ENCODE measurements at regions not wholly inside any gene's neighbourhood (a gene's known extent, or its start where the extent isn't known, plus 50 kb on each side); places are given as distances from the start of the nearest gene placed in this dataset.

DNA sequence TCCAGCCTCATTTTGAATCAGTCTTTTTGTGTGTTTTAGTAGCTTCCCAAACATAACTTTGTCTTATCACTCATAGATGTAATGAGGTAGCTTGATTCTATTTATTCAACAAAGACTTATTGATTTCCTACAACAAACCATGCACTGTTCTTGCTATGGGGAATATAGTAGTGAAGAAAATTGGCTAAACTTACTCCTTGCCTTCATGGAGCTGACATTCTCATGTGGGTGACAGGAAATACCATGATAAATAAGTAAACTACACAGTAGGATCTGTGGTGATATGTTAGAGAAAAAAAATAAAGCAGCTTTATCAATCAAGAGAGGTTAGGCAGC is 255.7 kb upstream of the TNC start:
- Mint-ChIP-seq H3K36me3 (no peaks in the 10 kb centered on the region), H3K4me3 (no peak overlapping the region), H3K9me3 (peaks cover 12% of the 10 kb centered on the region), H3K4me1 (peaks cover 8% of the 10 kb centered on the region), H3K27ac (no peak overlapping the region), H3K27me3 (ENCODE audit: low read depth) (no peaks in the 10 kb centered on the region)
- TF ChIP-seq, protein P1, sequence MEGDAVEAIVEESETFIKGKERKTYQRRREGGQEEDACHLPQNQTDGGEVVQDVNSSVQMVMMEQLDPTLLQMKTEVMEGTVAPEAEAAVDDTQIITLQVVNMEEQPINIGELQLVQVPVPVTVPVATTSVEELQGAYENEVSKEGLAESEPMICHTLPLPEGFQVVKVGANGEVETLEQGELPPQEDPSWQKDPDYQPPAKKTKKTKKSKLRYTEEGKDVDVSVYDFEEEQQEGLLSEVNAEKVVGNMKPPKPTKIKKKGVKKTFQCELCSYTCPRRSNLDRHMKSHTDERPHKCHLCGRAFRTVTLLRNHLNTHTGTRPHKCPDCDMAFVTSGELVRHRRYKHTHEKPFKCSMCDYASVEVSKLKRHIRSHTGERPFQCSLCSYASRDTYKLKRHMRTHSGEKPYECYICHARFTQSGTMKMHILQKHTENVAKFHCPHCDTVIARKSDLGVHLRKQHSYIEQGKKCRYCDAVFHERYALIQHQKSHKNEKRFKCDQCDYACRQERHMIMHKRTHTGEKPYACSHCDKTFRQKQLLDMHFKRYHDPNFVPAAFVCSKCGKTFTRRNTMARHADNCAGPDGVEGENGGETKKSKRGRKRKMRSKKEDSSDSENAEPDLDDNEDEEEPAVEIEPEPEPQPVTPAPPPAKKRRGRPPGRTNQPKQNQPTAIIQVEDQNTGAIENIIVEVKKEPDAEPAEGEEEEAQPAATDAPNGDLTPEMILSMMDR (IDR thresholded peaks at IDR 0.05; ENCODE audit: unreplicated experiment), result no peak
- no peak for DNase-seq (ENCODE audit: low spot score in 2 of 2, unreplicated experiment in 2 of 2)

DNA sequence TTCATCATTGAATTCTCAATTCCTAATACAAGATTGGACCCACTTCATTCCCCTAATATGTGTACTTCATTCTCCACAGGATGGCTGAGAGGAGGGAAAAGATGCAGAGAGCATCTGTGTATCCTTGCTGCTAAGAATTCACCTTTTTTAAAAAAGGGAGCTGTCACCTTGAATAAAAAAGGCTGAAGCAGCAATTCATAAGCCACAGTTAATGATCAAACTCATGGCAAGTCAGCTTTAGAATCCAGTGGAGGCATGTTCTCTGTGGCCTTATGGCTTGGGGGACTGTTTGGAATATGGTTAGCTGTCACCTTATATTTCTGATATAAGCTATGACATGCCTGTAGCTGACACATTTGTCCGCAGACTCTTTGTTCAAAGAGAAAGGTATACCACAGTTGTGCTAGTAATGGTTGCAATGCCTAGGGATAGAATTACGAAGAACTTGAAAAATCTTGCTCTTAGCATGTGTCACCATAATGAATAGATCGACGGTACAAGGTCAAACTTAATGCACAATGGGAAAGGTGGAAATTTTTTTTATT is 256.8 kb upstream of the TNC start:
- no peak for DNase-seq (ENCODE audit: low spot score in 2 of 2, unreplicated experiment in 2 of 2)
- TF ChIP-seq, protein P1 (IDR thresholded peaks at IDR 0.05; ENCODE audit: unreplicated experiment), result no peak
- Mint-ChIP-seq H3K27ac (no peak overlapping the region), H3K9me3 (peaks cover 12% of the 10 kb centered on the region), H3K27me3 (ENCODE audit: low read depth) (no peaks in the 10 kb centered on the region), H3K36me3 (no peaks in the 10 kb centered on the region), H3K4me3 (no peak overlapping the region), H3K4me1 (no peaks in the 10 kb centered on the region)

DNA sequence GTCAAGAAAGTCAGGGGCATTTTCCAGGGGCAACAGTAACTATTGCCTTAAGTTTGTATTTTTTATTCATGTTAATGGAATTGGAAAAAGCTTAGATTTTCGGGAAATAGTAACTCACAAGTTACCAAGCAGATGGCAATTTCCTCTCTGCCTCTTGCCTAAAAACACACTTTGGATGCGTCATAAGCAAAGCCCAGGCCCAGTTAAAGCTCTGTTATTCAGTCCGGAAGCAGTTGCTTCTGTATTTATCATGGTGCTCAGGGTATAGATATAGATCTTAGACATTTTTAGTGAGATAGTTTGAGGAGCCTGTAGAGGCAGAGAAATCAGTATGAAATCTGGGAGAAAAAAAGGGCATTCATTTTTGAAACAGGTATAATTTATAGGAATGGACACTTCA is 260.3 kb upstream of the TNC start:
- TF ChIP-seq, protein P1 (IDR thresholded peaks at IDR 0.05; ENCODE audit: unreplicated experiment), result no peak
- Mint-ChIP-seq H3K4me3 (no peak overlapping the region), H3K36me3 (peaks cover 2% of the 10 kb centered on the region), H3K4me1 (no peaks in the 10 kb centered on the region), H3K9me3 (peaks cover 23% of the 10 kb centered on the region), H3K27me3 (ENCODE audit: low read depth) (no peaks in the 10 kb centered on the region), H3K27ac (no peak overlapping the region)
- no peak for DNase-seq (ENCODE audit: low spot score in 2 of 2, unreplicated experiment in 2 of 2)

DNA sequence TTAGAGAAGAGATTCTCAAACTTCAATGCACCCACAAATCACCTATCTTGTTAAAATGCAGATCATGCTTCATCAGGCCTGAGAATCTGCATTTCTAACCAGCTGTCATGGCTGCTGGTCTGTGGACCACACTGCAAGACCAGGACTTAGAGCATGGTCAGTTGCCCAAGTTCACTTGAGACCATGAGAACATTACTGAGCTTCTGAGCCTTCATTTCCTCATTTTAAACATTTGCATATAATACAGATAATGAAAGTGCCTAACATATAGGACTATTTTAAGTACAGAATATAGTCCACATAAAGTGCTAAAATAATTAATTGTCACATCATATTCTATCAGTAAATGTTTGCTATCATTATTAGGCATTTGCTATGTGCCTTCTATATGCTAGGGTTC is 260.8 kb upstream of the TNC start:
- DNase-seq (ENCODE audit: low spot score in 2 of 2, unreplicated experiment in 2 of 2), result no peak
- Mint-ChIP-seq H3K36me3 (peaks cover 2% of the 10 kb centered on the region), H3K4me3 (no peak overlapping the region), H3K4me1 (no peaks in the 10 kb centered on the region), H3K9me3 (peaks cover 28% of the 10 kb centered on the region), H3K27ac (no peak overlapping the region), H3K27me3 (ENCODE audit: low read depth) (no peaks in the 10 kb centered on the region)
- TF ChIP-seq, protein P1 (IDR thresholded peaks at IDR 0.05; ENCODE audit: unreplicated experiment), result no peak

DNA sequence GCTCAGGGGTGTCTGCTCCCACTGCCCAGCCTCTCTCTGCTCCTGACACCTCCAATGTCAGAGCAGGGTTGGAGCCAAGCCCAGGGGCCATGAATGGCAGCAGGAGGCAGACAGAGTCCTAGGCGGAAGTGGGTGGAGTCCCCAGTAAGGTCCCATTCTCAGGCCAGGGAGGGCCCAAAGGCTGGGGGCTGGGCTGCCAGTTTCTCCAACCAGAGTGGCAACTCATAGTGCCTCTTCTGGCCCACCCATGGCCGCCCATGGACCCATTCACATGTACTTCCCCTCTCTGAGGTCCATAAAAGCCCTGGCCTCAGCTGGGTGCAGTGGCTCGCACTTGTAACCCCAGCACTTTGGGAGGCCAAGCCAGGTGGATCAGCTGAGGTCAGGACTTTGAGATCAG is 261.8 kb upstream of the TNC start:
- Mint-ChIP-seq H3K9me3 (peaks cover 34% of the 10 kb centered on the region), H3K4me1 (no peaks in the 10 kb centered on the region), H3K27me3 (ENCODE audit: low read depth) (no peaks in the 10 kb centered on the region), H3K4me3 (no peak overlapping the region), H3K36me3 (peaks cover 2% of the 10 kb centered on the region), H3K27ac (no peak overlapping the region)
- TF ChIP-seq, protein P1 (IDR thresholded peaks at IDR 0.05; ENCODE audit: unreplicated experiment), result no peak
- no peak for DNase-seq (ENCODE audit: low spot score in 2 of 2, unreplicated experiment in 2 of 2)

DNA sequence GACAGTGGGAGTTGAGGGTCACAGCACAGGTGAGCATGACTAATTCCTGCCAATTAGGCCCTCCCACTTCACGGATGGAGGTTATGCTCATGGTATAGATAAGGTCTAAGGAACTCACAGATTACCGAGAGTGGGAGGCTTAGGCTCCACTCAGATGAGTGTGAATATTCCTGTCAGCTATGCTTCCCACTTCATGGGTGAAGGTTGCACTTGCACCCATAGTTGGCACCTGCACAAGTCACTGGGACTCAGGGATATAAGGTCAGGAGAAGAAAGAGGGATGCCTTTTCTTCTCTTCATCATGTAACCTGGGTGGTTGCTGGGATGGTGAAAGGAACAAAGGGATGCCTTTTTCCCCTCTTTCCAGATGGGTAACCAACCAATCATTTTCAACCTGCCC is 264.9 kb upstream of the TNC start:
- H3K9me3 Mint-ChIP-seq, result peaks cover 34% of the 10 kb centered on the region
- TF ChIP-seq, protein P1 (IDR thresholded peaks at IDR 0.05; ENCODE audit: unreplicated experiment), result no peak
- peaks cover 2% of the 10 kb centered on the region for H3K36me3 Mint-ChIP-seq
- no peak for DNase-seq (ENCODE audit: low spot score in 2 of 2, unreplicated experiment in 2 of 2)
- H3K27me3 Mint-ChIP-seq (ENCODE audit: low read depth), result no peaks in the 10 kb centered on the region
- no peak overlapping the region for H3K27ac Mint-ChIP-seq
- H3K4me1 Mint-ChIP-seq, result no peaks in the 10 kb centered on the region
- no peak overlapping the region for H3K4me3 Mint-ChIP-seq

Data from mesothelial cell of epicardium (in vitro differentiated cells).